ENCODE measurements at regions not wholly inside any gene's neighbourhood (a gene's known extent, or its start where the extent isn't known, plus 50 kb on each side); places are given as distances from the start of the nearest gene placed in this dataset.

DNA sequence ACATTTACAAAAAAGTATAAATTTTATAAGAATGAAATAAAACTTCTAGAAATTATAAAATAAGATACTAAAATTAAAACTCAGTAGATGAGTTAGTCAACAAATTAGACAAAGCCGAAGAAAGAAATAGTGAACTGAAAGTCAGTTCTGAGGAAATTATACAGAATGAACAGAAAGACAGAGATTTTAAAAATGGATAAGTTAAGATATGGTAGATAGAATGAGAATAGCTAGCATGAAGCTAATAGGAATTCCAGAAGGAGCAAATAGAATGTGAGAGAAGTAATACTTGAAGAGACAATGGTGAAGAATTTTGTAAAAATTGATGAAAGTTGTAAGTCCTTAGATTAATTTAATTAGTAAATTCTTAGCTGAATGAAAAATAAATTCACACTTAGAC lies 430.4 kb upstream of the RUNX1 start:
- TF ChIP-seq, protein P1, sequence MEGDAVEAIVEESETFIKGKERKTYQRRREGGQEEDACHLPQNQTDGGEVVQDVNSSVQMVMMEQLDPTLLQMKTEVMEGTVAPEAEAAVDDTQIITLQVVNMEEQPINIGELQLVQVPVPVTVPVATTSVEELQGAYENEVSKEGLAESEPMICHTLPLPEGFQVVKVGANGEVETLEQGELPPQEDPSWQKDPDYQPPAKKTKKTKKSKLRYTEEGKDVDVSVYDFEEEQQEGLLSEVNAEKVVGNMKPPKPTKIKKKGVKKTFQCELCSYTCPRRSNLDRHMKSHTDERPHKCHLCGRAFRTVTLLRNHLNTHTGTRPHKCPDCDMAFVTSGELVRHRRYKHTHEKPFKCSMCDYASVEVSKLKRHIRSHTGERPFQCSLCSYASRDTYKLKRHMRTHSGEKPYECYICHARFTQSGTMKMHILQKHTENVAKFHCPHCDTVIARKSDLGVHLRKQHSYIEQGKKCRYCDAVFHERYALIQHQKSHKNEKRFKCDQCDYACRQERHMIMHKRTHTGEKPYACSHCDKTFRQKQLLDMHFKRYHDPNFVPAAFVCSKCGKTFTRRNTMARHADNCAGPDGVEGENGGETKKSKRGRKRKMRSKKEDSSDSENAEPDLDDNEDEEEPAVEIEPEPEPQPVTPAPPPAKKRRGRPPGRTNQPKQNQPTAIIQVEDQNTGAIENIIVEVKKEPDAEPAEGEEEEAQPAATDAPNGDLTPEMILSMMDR (IDR thresholded peaks at IDR 0.05) = no peak
- TF ChIP-seq POLR2AphosphoS5 (IDR thresholded peaks at IDR 0.05) = no peak
- TF ChIP-seq EP300 (IDR thresholded peaks at IDR 0.05) = no peak

Data from upper lobe of left lung (tissue), 4 donors.